IMR-90 (cell line): ENCODE measurements at regions not wholly inside any gene's neighbourhood (a gene's known extent, or its start where the extent isn't known, plus 50 kb on each side); places are given as distances from the start of the nearest gene placed in this dataset.

ENCODE experiments used
- ATAC-seq: fragments of 200-7000 bp; cut with Tn5 transposase; 2 replicates; pipeline ENCODE4 v1.9.1; 2020; ENCODE audit warnings: low read depth, mild to moderate bottlenecking, moderate library complexity
- BruUV-seq: library from RNA; stranded (reverse); fragments of 400-500 nt; replicated peaks from 2 replicates; lab custom pipeline; 2021; lab: Mats Ljungman, UMichigan
- CTCF ChIA-PET: fragments of 300-600 bp; formaldehyde crosslinking; extraction: SDS; loops from one replicate; lab custom pipeline; 2021; ENCODE audit warnings: antibody characterized with exemption; lab: Yijun Ruan, JAX
- POLR2A ChIA-PET: fragments of 300-600 bp; sonication (Branson Sonifier 250); formaldehyde crosslinking; loops from one replicate; lab custom pipeline; 2022; ENCODE audit warnings: antibody characterized with exemption; ENCODE audit not compliant: unreplicated experiment; lab: Charles Lee
- DNase-seq: peaks from one replicate; pipeline ENCODE4 v3.0.0; 2013
- H2AFZ ChIP-seq: replicated peaks from 2 replicates; pipeline ENCODE3; 2013; ENCODE audit warnings: low read length, mild to moderate bottlenecking; ENCODE audit not compliant: poor library complexity
- H2AK5ac ChIP-seq: 2 replicates; pipeline ENCODE4 v1.6.1; 2013; ENCODE audit warnings: low read depth, low read length, inconsistent platforms
- H2AK9ac ChIP-seq: replicated peaks from 2 replicates; pipeline ENCODE3; 2013; ENCODE audit warnings: mild to moderate bottlenecking, low read depth, low read length, moderate library complexity; ENCODE audit not compliant: poor library complexity
- H2BK120ac ChIP-seq: 2 replicates; pipeline ENCODE4 v1.6.1; 2013; ENCODE audit warnings: low read depth, low read length, inconsistent platforms
- H2BK15ac ChIP-seq: 3 replicates; pipeline ENCODE4 v1.6.1; 2013; ENCODE audit warnings: low read depth, low read length, inconsistent platforms
- H2BK20ac ChIP-seq: 2 replicates; pipeline ENCODE4 v1.6.1; 2013; ENCODE audit warnings: low read depth, mild to moderate bottlenecking, inconsistent platforms, low read length, moderate library complexity
- H2BK5ac ChIP-seq: 2 replicates; pipeline ENCODE4 v1.6.1; 2013; ENCODE audit warnings: mild to moderate bottlenecking, low read depth, low read length, inconsistent platforms; ENCODE audit not compliant: poor library complexity, severe bottlenecking
- H3K14ac ChIP-seq: replicated peaks from 2 replicates; pipeline ENCODE4 v1.6.1; 2013; ENCODE audit warnings: low read depth, low read length, inconsistent platforms
- H3K18ac ChIP-seq: 2 replicates; pipeline ENCODE4 v1.6.1; 2013; ENCODE audit warnings: low read depth, low read length, control low read depth
- H3K23ac ChIP-seq: 2 replicates; pipeline ENCODE4 v1.6.1; 2013; ENCODE audit warnings: low read depth, low read length, inconsistent platforms
- H3K27ac ChIP-seq: 2 replicates; pipeline ENCODE4 v1.5.1; 2013; ENCODE audit warnings: mild to moderate bottlenecking, control low read depth, low read length; ENCODE audit not compliant: insufficient read depth
- H3K27me3 ChIP-seq: 2 replicates; pipeline ENCODE4 v1.6.1; 2013; ENCODE audit warnings: low read length; ENCODE audit not compliant: control insufficient read depth, insufficient read depth
- H3K36me3 ChIP-seq: 2 replicates; pipeline ENCODE4 v1.6.1; 2013; ENCODE audit warnings: low read length, mixed read lengths; ENCODE audit not compliant: control insufficient read depth, insufficient read depth
- H3K4ac ChIP-seq: 2 replicates; pipeline ENCODE4 v1.6.1; 2013; ENCODE audit warnings: low read depth, low read length, inconsistent platforms
- H3K4me1 ChIP-seq: 2 replicates; pipeline ENCODE4 v1.6.1; 2013; ENCODE audit warnings: low read length, mixed read lengths; ENCODE audit not compliant: control insufficient read depth, insufficient read depth
- H3K4me2 ChIP-seq: 2 replicates; pipeline ENCODE4 v1.6.1; 2013; ENCODE audit warnings: low read depth, mild to moderate bottlenecking, control low read depth, low read length, moderate library complexity
- H3K4me3 ChIP-seq: 2 replicates; pipeline ENCODE4 v1.5.1; 2013; ENCODE audit warnings: low read depth, mild to moderate bottlenecking, control low read depth, low read length, moderate library complexity; ENCODE audit not compliant: insufficient read depth
- H3K56ac ChIP-seq: 2 replicates; pipeline ENCODE4 v1.6.1; 2013; ENCODE audit warnings: low read length, inconsistent platforms; ENCODE audit not compliant: insufficient read depth; ENCODE audit errors: extremely low read depth
- H3K79me1 ChIP-seq, 2 experiments: 2 replicates each; pipeline ENCODE4 v1.6.1; 2013; ENCODE audit warnings: low read length in 2 of 2, inconsistent platforms in 1 of 2, low read depth in 1 of 2
- H3K9ac ChIP-seq: 2 replicates; pipeline ENCODE4 v1.6.1; 2013; ENCODE audit warnings: low read depth, low read length, control low read depth
- H3K9me1 ChIP-seq: 2 replicates; pipeline ENCODE4 v1.6.1; 2013; ENCODE audit warnings: low read length, inconsistent platforms; ENCODE audit not compliant: insufficient read depth
- H3K9me3 ChIP-seq: 2 replicates; pipeline ENCODE4 v1.6.1; 2013; ENCODE audit warnings: low read length; ENCODE audit not compliant: control insufficient read depth, insufficient read depth
- H4K20me1 ChIP-seq: 2 replicates; pipeline ENCODE4 v1.6.1; 2013; ENCODE audit warnings: low read length, inconsistent platforms; ENCODE audit not compliant: insufficient read depth
- H4K5ac ChIP-seq: 2 replicates; pipeline ENCODE4 v1.6.1; 2013; ENCODE audit warnings: mild to moderate bottlenecking, low read depth, low read length, control low read depth
- H4K8ac ChIP-seq, 2 experiments: 2 replicates each; pipeline ENCODE4 v1.6.1; 2013; ENCODE audit warnings: low read depth in 2 of 2, low read length in 2 of 2, control low read depth in 1 of 2, inconsistent platforms in 1 of 2
- H4K91ac ChIP-seq: 2 replicates; pipeline ENCODE4 v1.6.1; 2013; ENCODE audit warnings: low read depth, low read length, inconsistent platforms; ENCODE audit not compliant: insufficient read depth
- BHLHE40 ChIP-seq: fragments of 150-350 bp; IDR thresholded peaks from 2 replicates; pipeline ENCODE4 v1.6.1; 2016; ENCODE audit warnings: mild to moderate bottlenecking, low read depth, low read length
- CEBPB ChIP-seq: IDR thresholded peaks from 2 replicates; pipeline ENCODE4 v1.6.1; 2012; ENCODE audit warnings: low read depth, low read length, improper control_type of control experiment
- CHD1 ChIP-seq: IDR thresholded peaks from 2 replicates; pipeline ENCODE4 v1.6.1; 2012; ENCODE audit warnings: low read depth, low read length, improper control_type of control experiment
- CTCF ChIP-seq: conservative IDR thresholded peaks from 2 replicates; pipeline ENCODE4 v1.5.1; 2012; ENCODE audit warnings: mild to moderate bottlenecking, low read depth, low read length, improper control_type of control experiment
- ELK1 ChIP-seq: fragments of 150-350 bp; IDR thresholded peaks from 2 replicates; pipeline ENCODE4 v1.6.1; 2016; ENCODE audit warnings: low read depth, mild to moderate bottlenecking, low read length, moderate library complexity, borderline replicate concordance
- FOS ChIP-seq: fragments of 150-350 bp; IDR thresholded peaks from 2 replicates; pipeline ENCODE4 v1.6.1; 2016; ENCODE audit warnings: low read depth, low read length
- MAFK ChIP-seq: IDR thresholded peaks from 2 replicates; pipeline ENCODE4 v1.6.1; 2012; ENCODE audit warnings: low read depth, low read length, improper control_type of control experiment
- MAZ ChIP-seq: IDR thresholded peaks from 2 replicates; pipeline ENCODE4 v1.6.1; 2012; ENCODE audit warnings: low read depth, mild to moderate bottlenecking, low read length, improper control_type of control experiment, moderate library complexity, borderline replicate concordance
- MXI1 ChIP-seq: IDR thresholded peaks from 2 replicates; pipeline ENCODE4 v1.6.1; 2012; ENCODE audit warnings: low read depth, mild to moderate bottlenecking, low read length, moderate library complexity, borderline replicate concordance
- NFE2L2 ChIP-seq: fragments of 150-350 bp; IDR thresholded peaks from 2 replicates; pipeline ENCODE4 v1.6.1; 2016; ENCODE audit warnings: low read depth, mild to moderate bottlenecking, low read length
- POLR2A ChIP-seq: IDR thresholded peaks from 2 replicates; pipeline ENCODE4 v1.6.1; 2012; ENCODE audit warnings: mild to moderate bottlenecking, low read depth, low read length
- RAD21 ChIP-seq: IDR thresholded peaks from 2 replicates; pipeline ENCODE4 v1.6.1; 2012; ENCODE audit warnings: low read length, improper control_type of control experiment
- RCOR1 ChIP-seq: IDR thresholded peaks from 2 replicates; pipeline ENCODE4 v1.6.1; 2012; ENCODE audit warnings: mild to moderate bottlenecking, low read length, improper control_type of control experiment; ENCODE audit not compliant: insufficient replicate concordance
- RFX5 ChIP-seq: IDR thresholded peaks from 2 replicates; pipeline ENCODE4 v1.8.0; 2012; ENCODE audit warnings: low read depth, mild to moderate bottlenecking, low read length, moderate library complexity
- SMC3 ChIP-seq: fragments of 150-350 bp; IDR thresholded peaks from 2 replicates; pipeline ENCODE4 v1.6.1; 2016; ENCODE audit warnings: low read depth, mild to moderate bottlenecking, antibody characterized with exemption, low read length, moderate library complexity
- USF2 ChIP-seq: fragments of 150-350 bp; IDR thresholded peaks from 2 replicates; pipeline ENCODE4 v1.6.1; 2017; ENCODE audit warnings: mild to moderate bottlenecking, antibody characterized with exemption, low read length, low read depth
- WGBS, 2 experiments: methylation state at CpG; one replicate each; pipeline versions ENCODE4 v1.1.5 to v1.1.7; 2013; ENCODE audit warnings: missing lambda C conversion rate in 2 of 2; ENCODE audit not compliant: insufficient read length in 1 of 2; ENCODE audit errors: extremely low coverage in 2 of 2; 5-methylcytosine and 5-hydroxymethylcytosine counted together
- dilution Hi-C: fragments of 300-500 bp; cut with HindIII; formaldehyde crosslinking; loops from one replicate; pipeline ENCODE4 v1.14.3; 2018; ENCODE audit warnings: low sequenced_read_pairs; ENCODE audit not compliant: unreplicated experiment
- in situ Hi-C: fragments of 300-500 bp; cut with MboI; formaldehyde crosslinking; loops from 3 replicates; pipeline ENCODE4 v1.14.3; 2019; ENCODE audit warnings: low sequenced_read_pairs, inconsistent platforms, mixed read lengths
- intact Hi-C: fragments of 100-400 bp; cut with micrococcal nuclease; formaldehyde crosslinking; loops from 2 replicates; pipeline ENCODE4 v1.10.0; 2022

GRCh38 chr19:29085206-29085605 lies 127.7 kb downstream of the UQCRFS1 start:
- no CpG with 5 or more reads among the region's 5 CpGs for WGBS, 2 experiments
- H3K9me1 ChIP-seq: no peaks in the 10 kb centered on the region
- no peak overlapping the region for H3K9ac ChIP-seq
- no peak overlapping the region for H3K23ac ChIP-seq
- CTCF ChIA-PET: no interaction called here
- no peaks in the 10 kb centered on the region for H3K27me3 ChIP-seq
- no peak for DNase-seq
- H2BK15ac ChIP-seq: no peak overlapping the region
- no peak overlapping the region for H2AFZ ChIP-seq
- dilution Hi-C loops (no loop called here), intact Hi-C loops (no loop called here), in situ Hi-C loops (no loop called here)
- no TSS peak for BruUV-seq
- H3K9me3 ChIP-seq: peaks cover 2% of the 10 kb centered on the region; the same call in 1 of the 2 replicates
- H3K36me3 ChIP-seq: no peaks in the 10 kb centered on the region
- H3K79me1 ChIP-seq: no peaks in the 10 kb centered on the region
- no peak overlapping the region for H2AK5ac ChIP-seq
- ATAC-seq: no peak
- H3K4ac ChIP-seq: no peak overlapping the region
- H3K4me1 ChIP-seq: no peaks in the 10 kb centered on the region
- H2BK5ac ChIP-seq: no peak overlapping the region
- TF ChIP-seq CHD1 (no peak), USF2 (no peak), MAZ (no peak), MXI1 (no peak), BHLHE40 (no peak), CTCF (no peak), MAFK (no peak), CEBPB (no peak), RFX5 (no peak), RCOR1 (no peak), NFE2L2 (no peak), FOS (no peak), POLR2A (no peak), SMC3 (no peak), RAD21 (no peak), ELK1 (no peak)
- H3K27ac ChIP-seq: no peak overlapping the region
- no peak overlapping the region for H2BK120ac ChIP-seq
- no peak overlapping the region for H4K8ac ChIP-seq
- H3K4me3 ChIP-seq: no peak overlapping the region
- H3K56ac ChIP-seq: no peak overlapping the region
- no peak overlapping the region for H3K14ac ChIP-seq
- POLR2A ChIA-PET: no interaction called here
- no peak overlapping the region for H2BK20ac ChIP-seq
- H3K18ac ChIP-seq: no peak overlapping the region
- H4K5ac ChIP-seq: no peak overlapping the region
- H4K91ac ChIP-seq: no peak overlapping the region
- no peak overlapping the region for H3K4me2 ChIP-seq
- no peaks in the 10 kb centered on the region for H4K20me1 ChIP-seq
- H2AK9ac ChIP-seq: no peak overlapping the region
